GM12873 (cell line): ENCODE measurements at regions not wholly inside any gene's neighbourhood (a gene's known extent, or its start where the extent isn't known, plus 50 kb on each side); places are given as distances from the start of the nearest gene placed in this dataset.

Source experiments
- TF ChIP-seq, protein P1 (sequence below): IDR thresholded peaks from 2 replicates; pipeline ENCODE4 v1.5.1; 2012; ENCODE audit warnings: low read depth, mild to moderate bottlenecking, moderate library complexity, low read length, control low read depth; ENCODE audit not compliant: insufficient read depth; ENCODE audit errors: missing control alignments

DNA sequence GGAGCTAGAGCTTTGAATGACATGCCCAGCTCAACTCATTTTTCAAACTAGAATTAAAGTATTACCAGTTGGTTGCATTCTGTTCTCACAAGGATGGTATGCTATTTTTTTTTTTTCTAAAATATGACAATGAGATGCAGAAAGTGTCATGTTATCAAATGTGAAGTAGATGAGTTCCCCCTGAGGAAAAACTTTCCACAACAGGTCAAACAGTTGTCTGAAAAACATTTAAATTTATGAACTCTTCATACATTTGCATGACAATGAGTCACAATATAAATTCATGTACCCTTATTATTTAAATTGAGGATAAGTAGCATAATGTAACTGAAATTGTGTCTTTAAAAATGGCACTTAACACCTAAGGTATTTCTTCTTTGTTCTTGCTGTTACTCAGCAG, 1720.5 kb upstream of the NUDT12 start:
- TF ChIP-seq, protein P1, sequence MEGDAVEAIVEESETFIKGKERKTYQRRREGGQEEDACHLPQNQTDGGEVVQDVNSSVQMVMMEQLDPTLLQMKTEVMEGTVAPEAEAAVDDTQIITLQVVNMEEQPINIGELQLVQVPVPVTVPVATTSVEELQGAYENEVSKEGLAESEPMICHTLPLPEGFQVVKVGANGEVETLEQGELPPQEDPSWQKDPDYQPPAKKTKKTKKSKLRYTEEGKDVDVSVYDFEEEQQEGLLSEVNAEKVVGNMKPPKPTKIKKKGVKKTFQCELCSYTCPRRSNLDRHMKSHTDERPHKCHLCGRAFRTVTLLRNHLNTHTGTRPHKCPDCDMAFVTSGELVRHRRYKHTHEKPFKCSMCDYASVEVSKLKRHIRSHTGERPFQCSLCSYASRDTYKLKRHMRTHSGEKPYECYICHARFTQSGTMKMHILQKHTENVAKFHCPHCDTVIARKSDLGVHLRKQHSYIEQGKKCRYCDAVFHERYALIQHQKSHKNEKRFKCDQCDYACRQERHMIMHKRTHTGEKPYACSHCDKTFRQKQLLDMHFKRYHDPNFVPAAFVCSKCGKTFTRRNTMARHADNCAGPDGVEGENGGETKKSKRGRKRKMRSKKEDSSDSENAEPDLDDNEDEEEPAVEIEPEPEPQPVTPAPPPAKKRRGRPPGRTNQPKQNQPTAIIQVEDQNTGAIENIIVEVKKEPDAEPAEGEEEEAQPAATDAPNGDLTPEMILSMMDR = no peak

DNA sequence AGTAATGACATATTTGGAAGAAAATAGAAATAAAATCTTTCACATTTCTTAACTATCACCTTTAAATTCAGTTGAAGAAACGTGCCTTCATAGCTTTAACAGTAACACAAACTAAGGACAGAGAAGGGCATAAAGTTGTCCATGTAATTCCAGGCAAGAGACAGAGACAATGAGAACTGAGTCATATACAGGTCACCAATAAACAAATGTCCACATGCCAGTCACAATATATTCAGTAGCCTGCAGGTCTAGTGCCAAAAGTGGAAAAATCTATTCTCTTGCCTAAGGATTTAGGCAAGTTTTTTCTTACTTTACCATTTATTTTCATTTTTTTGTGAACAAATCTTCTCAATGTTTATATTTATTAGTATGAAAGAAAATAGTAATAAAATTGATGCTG, 1711.5 kb upstream of the NUDT12 start:
- TF ChIP-seq, protein P1 = no peak

DNA sequence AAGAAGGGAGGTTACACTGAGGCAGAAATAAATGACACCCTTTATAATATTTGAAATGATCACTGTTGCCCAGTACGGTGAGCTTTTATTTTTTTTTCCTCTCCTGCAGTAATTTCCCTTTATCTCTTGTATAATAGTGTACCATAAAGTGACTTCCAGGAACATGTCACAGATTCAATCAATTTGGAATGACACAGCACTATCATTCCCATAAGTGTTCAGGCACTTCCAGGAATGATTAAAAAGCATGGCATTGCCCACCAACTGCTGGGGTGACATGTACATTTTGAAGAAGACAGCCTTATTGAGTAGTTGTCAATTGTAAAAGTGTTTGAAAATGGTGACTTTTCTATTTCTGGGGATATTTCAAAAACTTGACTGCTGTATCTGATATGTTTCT, 1700.9 kb upstream of the NUDT12 start:
- TF ChIP-seq, protein P1 = no peak

DNA sequence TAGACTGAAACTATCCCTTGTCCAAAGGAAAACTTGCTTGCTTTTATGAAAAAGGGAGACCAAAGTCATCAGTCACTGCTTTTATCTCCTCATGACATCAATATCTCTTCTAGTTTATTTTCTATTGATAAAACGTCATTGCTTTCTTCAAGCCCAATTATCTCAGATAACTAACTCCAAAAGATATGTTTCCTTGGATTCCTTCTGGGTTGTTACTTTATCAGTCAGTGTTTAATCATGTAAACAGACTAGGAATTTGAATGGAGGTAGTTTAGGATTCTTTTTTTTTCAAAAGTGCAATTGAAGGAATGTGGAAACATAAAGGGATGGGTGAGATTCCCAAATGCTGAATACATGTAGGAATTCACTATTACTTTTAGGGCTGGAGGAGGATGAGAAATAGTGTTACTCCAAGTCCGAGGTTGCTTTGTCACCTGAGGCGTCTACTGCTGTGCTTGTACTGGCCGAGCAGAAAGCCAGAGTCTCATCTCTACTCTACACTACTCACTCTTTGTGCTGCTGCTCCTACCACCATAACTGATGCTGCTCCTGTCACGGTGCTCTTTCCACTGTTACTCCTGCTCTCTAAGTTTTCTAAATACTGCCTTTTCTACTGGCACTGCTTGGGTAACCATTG, 1697.1 kb upstream of the NUDT12 start:
- TF ChIP-seq, protein P1 = no peak

DNA sequence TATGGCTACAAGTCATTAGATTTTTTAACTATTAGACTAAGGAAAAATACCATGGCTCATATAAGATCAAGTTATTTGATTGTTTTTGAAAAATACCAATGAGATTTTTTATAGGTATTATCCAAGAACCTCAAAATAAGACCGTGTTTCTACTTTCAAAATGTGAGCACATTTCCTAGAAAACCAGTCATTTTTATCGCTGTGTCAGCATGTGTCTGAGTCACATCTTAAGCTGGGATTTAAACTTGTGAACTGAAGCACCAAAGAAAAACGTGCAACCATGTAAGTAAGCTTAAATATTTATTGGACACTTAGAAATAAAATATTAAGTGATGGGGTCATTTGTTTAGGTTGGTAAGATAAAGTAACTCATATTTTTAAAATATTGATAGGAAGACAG, 1676.0 kb upstream of the NUDT12 start:
- TF ChIP-seq, protein P1 = no peak

DNA sequence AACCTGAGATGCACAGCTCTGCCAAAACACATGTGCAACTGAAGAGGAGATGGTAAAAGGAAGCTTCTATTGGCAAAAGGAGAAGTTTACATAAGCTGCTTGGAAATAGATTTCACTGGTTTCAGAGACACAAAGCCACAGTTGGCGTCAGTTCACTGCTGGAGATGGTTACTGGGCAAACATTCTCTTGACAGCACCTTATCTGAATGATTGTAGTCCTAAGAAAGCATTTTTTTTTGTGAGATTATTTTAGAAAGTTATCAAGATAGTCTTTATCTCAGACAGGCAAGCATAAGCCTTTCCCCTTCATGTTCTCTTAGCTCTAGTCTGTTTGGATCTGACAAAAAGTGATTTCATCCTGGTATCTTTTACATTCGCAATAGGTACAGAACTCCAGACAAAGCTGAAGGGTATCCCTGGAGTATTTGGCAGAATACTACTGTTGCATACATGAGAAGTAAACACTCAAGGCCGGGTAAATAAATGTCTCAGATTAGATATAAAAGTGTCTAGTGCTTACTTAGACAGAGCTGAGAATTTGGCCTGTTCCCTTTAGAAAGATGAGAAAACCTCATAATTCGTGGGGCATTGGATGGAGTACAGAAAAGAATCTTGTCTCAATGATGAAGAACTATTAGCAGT, 1668.0 kb upstream of the NUDT12 start:
- TF ChIP-seq, protein P1 = no peak

DNA sequence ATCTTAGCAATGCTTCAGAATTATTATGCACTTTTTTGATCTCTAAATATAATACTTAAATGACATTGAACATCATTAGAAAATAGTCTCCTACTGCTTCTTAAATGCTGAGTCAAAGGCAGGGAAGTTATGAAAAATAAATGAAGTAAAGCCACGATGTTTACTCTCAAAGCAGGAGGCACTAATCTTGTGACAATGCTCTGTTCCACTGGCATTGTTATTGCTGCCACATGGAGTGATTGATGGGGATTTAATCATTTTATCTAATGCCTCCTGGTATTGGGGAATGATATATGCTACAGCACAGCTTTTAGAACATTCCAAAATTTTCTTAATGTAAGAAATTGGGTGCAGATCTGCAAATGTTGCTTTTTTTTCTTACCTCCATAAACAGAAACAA, 1655.4 kb upstream of the NUDT12 start:
- TF ChIP-seq, protein P1 = no peak
